SU-DHL-6 (cell line): ENCODE measurements at regions not wholly inside any gene's neighbourhood (a gene's known extent, or its start where the extent isn't known, plus 50 kb on each side); places are given as distances from the start of the nearest gene placed in this dataset.

Experiments
- EZH2phosphoT487 ChIP-seq: fragments of 200-600 bp; sonication (generic), shearing (Covaris generic); conservative IDR thresholded peaks from 2 replicates; pipeline ENCODE4 v1.6.1; 2018; ENCODE audit warnings: mild to moderate bottlenecking, antibody characterized with exemption, low read length, moderate library complexity, mixed read lengths
- TF ChIP-seq, protein P1 (sequence below): fragments of 200-600 bp; sonication (generic); IDR thresholded peaks from one replicate; pipeline ENCODE4 v1.5.1; 2017; ENCODE audit warnings: antibody characterized with exemption, mild to moderate bottlenecking, low read length, moderate library complexity; ENCODE audit not compliant: insufficient read depth, poor library complexity, severe bottlenecking

DNA sequence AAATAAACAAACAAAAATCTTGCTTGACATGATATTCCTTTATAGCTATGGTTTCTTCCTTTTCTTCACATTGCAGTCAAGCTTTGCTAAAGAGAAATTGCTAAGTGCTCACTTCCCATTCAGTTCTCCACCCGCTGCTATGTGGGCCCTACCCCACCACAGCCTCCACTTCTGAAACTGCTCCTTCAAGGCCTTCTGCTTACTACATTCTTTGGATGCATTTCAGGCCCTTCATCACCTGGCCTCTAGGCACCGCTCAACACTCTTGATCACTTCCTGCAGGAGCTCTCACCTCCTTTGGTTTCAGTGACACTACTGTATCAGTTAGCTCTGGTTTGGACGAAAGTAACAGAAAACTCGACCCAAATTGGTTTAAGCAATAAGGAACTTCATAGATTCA lies 72.4 kb downstream of the KLF5 start:
- TF ChIP-seq, protein P1, sequence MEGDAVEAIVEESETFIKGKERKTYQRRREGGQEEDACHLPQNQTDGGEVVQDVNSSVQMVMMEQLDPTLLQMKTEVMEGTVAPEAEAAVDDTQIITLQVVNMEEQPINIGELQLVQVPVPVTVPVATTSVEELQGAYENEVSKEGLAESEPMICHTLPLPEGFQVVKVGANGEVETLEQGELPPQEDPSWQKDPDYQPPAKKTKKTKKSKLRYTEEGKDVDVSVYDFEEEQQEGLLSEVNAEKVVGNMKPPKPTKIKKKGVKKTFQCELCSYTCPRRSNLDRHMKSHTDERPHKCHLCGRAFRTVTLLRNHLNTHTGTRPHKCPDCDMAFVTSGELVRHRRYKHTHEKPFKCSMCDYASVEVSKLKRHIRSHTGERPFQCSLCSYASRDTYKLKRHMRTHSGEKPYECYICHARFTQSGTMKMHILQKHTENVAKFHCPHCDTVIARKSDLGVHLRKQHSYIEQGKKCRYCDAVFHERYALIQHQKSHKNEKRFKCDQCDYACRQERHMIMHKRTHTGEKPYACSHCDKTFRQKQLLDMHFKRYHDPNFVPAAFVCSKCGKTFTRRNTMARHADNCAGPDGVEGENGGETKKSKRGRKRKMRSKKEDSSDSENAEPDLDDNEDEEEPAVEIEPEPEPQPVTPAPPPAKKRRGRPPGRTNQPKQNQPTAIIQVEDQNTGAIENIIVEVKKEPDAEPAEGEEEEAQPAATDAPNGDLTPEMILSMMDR = no peak
- TF ChIP-seq EZH2phosphoT487 = no peak
